PFSK-1 (cell line): ENCODE measurements at regions not wholly inside any gene's neighbourhood (a gene's known extent, or its start where the extent isn't known, plus 50 kb on each side); places are given as distances from the start of the nearest gene placed in this dataset.

Source experiments
- TAF1 ChIP-seq: IDR thresholded peaks from 2 replicates; pipeline ENCODE4 v1.6.1; 2012; ENCODE audit warnings: low read length, control low read depth, borderline replicate concordance; ENCODE audit not compliant: insufficient read depth
- TF ChIP-seq, protein P1 (sequence below), 2 experiments: IDR thresholded peaks; 2 replicates each; pipeline versions ENCODE4 v1.6.1 to v1.8.0; 2011 to 2012; ENCODE audit warnings: low read depth in 2 of 2, low read length in 2 of 2, control low read depth in 1 of 2, inconsistent platforms in 1 of 2, mild to moderate bottlenecking in 1 of 2, moderate library complexity in 1 of 2; ENCODE audit not compliant: insufficient read depth in 1 of 2

DNA sequence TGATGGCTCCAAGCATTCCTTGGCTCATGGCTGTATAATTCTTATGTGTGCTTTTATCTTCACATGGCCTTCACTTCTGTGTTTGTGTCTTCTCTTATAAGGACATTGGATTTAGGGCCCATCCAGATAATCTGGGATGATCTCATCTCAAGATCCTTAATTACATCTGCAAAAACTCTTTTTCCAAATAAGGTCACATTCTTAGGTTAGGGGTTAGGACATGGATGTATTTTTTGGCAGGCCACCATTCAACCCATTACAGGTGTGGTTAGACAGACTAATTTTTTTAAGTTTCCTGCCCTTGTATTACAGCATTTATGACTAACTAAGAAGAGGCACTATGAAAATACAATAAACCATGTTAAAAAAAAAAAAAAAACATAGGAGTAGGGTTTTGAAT is 254.0 kb downstream of the TPBG start:
- no peak for TF ChIP-seq TAF1
- TF ChIP-seq, protein P1, sequence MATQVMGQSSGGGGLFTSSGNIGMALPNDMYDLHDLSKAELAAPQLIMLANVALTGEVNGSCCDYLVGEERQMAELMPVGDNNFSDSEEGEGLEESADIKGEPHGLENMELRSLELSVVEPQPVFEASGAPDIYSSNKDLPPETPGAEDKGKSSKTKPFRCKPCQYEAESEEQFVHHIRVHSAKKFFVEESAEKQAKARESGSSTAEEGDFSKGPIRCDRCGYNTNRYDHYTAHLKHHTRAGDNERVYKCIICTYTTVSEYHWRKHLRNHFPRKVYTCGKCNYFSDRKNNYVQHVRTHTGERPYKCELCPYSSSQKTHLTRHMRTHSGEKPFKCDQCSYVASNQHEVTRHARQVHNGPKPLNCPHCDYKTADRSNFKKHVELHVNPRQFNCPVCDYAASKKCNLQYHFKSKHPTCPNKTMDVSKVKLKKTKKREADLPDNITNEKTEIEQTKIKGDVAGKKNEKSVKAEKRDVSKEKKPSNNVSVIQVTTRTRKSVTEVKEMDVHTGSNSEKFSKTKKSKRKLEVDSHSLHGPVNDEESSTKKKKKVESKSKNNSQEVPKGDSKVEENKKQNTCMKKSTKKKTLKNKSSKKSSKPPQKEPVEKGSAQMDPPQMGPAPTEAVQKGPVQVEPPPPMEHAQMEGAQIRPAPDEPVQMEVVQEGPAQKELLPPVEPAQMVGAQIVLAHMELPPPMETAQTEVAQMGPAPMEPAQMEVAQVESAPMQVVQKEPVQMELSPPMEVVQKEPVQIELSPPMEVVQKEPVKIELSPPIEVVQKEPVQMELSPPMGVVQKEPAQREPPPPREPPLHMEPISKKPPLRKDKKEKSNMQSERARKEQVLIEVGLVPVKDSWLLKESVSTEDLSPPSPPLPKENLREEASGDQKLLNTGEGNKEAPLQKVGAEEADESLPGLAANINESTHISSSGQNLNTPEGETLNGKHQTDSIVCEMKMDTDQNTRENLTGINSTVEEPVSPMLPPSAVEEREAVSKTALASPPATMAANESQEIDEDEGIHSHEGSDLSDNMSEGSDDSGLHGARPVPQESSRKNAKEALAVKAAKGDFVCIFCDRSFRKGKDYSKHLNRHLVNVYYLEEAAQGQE (IDR thresholded peaks at IDR 0.05; ENCODE audit: insufficient read depth in 1 of 2, low read depth in 2 of 2, low read length in 2 of 2), result no peak
